Body of pancreas (tissue), 4 donors: ENCODE measurements at regions not wholly inside any gene's neighbourhood (a gene's known extent, or its start where the extent isn't known, plus 50 kb on each side); places are given as distances from the start of the nearest gene placed in this dataset.

Experiments used
- ATAC-seq: fragments of 150-250 bp; one replicate; pipeline ENCODE4 v1.9.1; 2016
- DNase-seq, 4 donors: peaks; one replicate each; pipeline ENCODE4 v3.0.0-alpha.2; 2019
- H3K27ac ChIP-seq, 4 donors: fragments of 200-600 bp; sonication (generic); 1 replicate in 3 of 4; 2 replicates in 1 of 4; pipeline versions ENCODE4 v1.5.1 to v1.6.1; 2016 to 2019; ENCODE audit warnings: mild to moderate bottlenecking in 1 of 4, mixed read lengths in 1 of 4, moderate library complexity in 1 of 4
- H3K27me3 ChIP-seq, 2 donors: fragments of 200-600 bp; sonication (generic); one replicate each; pipeline ENCODE4 v1.6.0; 2016; ENCODE audit warnings: mild to moderate bottlenecking in 1 of 2
- H3K36me3 ChIP-seq, 2 donors: fragments of 200-600 bp; sonication (generic); replicated peaks in 1 of 2; 2 replicates each; pipeline ENCODE4 v1.5.1; 2016; ENCODE audit warnings: low read depth in 2 of 2; ENCODE audit not compliant: insufficient read depth in 1 of 2
- H3K4me1 ChIP-seq: fragments of 200-600 bp; sonication (generic); one replicate; pipeline ENCODE4 v1.6.0; 2016
- H3K4me3 ChIP-seq, 2 donors: fragments of 200-600 bp; sonication (generic); 1 replicate in 1 of 2; 2 replicates in 1 of 2; pipeline ENCODE4 v1.5.1; 2016 to 2019
- H3K9me3 ChIP-seq, 3 donors: fragments of 200-600 bp; sonication (generic); 1 replicate in 2 of 3; 2 replicates in 1 of 3; pipeline ENCODE4 v1.5.1; 2016
- CTCF ChIP-seq, 7 experiments: fragments of 450-650 bp in 4 of 7; fragments of 200-600 bp in 3 of 7; sonication (generic) in 3 of 7; IDR thresholded peaks; one replicate each; pipeline ENCODE4 v1.5.1; 2016 to 2019; ENCODE audit warnings: antibody characterized with exemption in 7 of 7
- POLR2A ChIP-seq, 3 donors: fragments of 450-650 bp; IDR thresholded peaks; one replicate each; pipeline ENCODE4 v1.6.1; 2016; ENCODE audit warnings: antibody characterized with exemption in 3 of 3, mild to moderate bottlenecking in 2 of 3
- WGBS, 2 donors: methylation state at CpG; one replicate each; pipeline ENCODE4 v1.1.5; 2017; 5-methylcytosine and 5-hydroxymethylcytosine counted together
- intact Hi-C: fragments of 100-400 bp; cut with DNase I; formaldehyde crosslinking; loops from one replicate; pipeline ENCODE4 v1.15.1; 2023

GRCh38 chr10:55641601-55642000 lies 719.5 kb downstream of the ZWINT start:
- TF ChIP-seq CTCF (IDR thresholded peaks at IDR 0.05) (no peak), POLR2A (IDR thresholded peaks at IDR 0.05) (no peak)
- ATAC-seq (no peak), DNase-seq (no peak)
- intact Hi-C loops, result no loop called here
- no peaks in the 10 kb centered on the region for H3K4me1 ChIP-seq
- 64 to 94% methylated on average over 1 of the region's 1 CpG for WGBS, 2 donors
- no peaks in the 10 kb centered on the region for H3K27me3 ChIP-seq
- no peak overlapping the region for H3K27ac ChIP-seq
- no peak overlapping the region for H3K4me3 ChIP-seq
- no peaks in the 10 kb centered on the region for H3K36me3 ChIP-seq
- no peaks in the 10 kb centered on the region for H3K9me3 ChIP-seq

- DNase-seq (peak; percentile 60 to 79 (median 68)), ATAC-seq (peak; percentile 95)
- 1 to 2% methylated on average over 10 to 49 of the region's 49 CpGs for WGBS, 2 donors
- H3K4me3 ChIP-seq, result peak overlapping the region in 1 of 2 donors; percentile 28
- no peaks in the 10 kb centered on the region for H3K27me3 ChIP-seq
- H3K4me1 ChIP-seq, result peaks cover 22% of the 10 kb centered on the region
- H3K27ac ChIP-seq, result no peak overlapping the region
- H3K36me3 ChIP-seq, result no peaks in the 10 kb centered on the region
- TF ChIP-seq CTCF (IDR thresholded peaks at IDR 0.05), result peak; percentile 62 to 80 (median 71)
- TF ChIP-seq POLR2A (IDR thresholded peaks at IDR 0.05), result no peak
- intact Hi-C loops, result no loop called here
- H3K9me3 ChIP-seq, result no peaks in the 10 kb centered on the region
Measured at GRCh38 chr10:55631071-55631654, 729.9 kb downstream of the ZWINT start.

- Histone ChIP-seq H3K9me3 (no peaks in the 10 kb centered on the region), H3K27me3 (no peaks in the 10 kb centered on the region), H3K36me3 (no peaks in the 10 kb centered on the region), H3K4me3 (peak overlapping the region in 1 of 2 donors; percentile 28), H3K27ac (no peak overlapping the region), H3K4me1 (peaks cover 22% of the 10 kb centered on the region)
- no peak for TF ChIP-seq POLR2A (IDR thresholded peaks at IDR 0.05)
- TF ChIP-seq CTCF (IDR thresholded peaks at IDR 0.05), result no peak
- WGBS, 2 donors, result 1 to 3% methylated on average over 29 to 35 of the region's 35 CpGs
- ATAC-seq (peak; percentile 34), DNase-seq (peak in 1 of 4 donors; percentile 19)
- intact Hi-C loops, result no loop called here
Measured at GRCh38 chr10:55630491-55631056, 730.5 kb downstream of the ZWINT start.

- Histone ChIP-seq H3K4me3 (no peak overlapping the region), H3K27ac (no peak overlapping the region), H3K9me3 (no peaks in the 10 kb centered on the region), H3K4me1 (peaks cover 22% of the 10 kb centered on the region), H3K36me3 (no peaks in the 10 kb centered on the region), H3K27me3 (no peaks in the 10 kb centered on the region)
- DNase-seq (peak; percentile 36 to 60 (median 46)), ATAC-seq (peak; percentile 52)
- WGBS, 2 donors, result 3 to 6% methylated on average over 21 of the region's 21 CpGs
- intact Hi-C loops, result no loop called here
- TF ChIP-seq POLR2A (IDR thresholded peaks at IDR 0.05) (no peak), CTCF (IDR thresholded peaks at IDR 0.05) (peak; percentile 20 to 55 (median 44))
Measured at GRCh38 chr10:55629793-55630490, 731.1 kb downstream of the ZWINT start.
